Common myeloid progenitor, CD34-positive (primary cell): ENCODE measurements at regions not wholly inside any gene's neighbourhood (a gene's known extent, or its start where the extent isn't known, plus 50 kb on each side); places are given as distances from the start of the nearest gene placed in this dataset.

Source experiments
- CTCF ChIA-PET: fragments of 350-600 bp; sonication (Branson Sonifier 250); formaldehyde crosslinking; loops from one replicate; lab custom pipeline; 2021; ENCODE audit warnings: antibody characterized with exemption; lab: Charles Lee
- POLR2A ChIA-PET: fragments of 350-600 bp; sonication (Branson Sonifier 250); formaldehyde crosslinking; loops from one replicate; lab custom pipeline; 2021; ENCODE audit warnings: antibody characterized with exemption; lab: Charles Lee
- DNase-seq, 3 donors: peaks; one replicate each; pipeline versions ENCODE4 v3.0.0 to v3.0.0-alpha.2; 2013
- H3K27ac ChIP-seq, 2 experiments: 1 replicate in 1 of 2; 2 replicates in 1 of 2; pipeline ENCODE4 v1.7.0; 2013; ENCODE audit warnings: inconsistent platforms in 2 of 2, low read length in 2 of 2, mild to moderate bottlenecking in 2 of 2, low read depth in 1 of 2, moderate library complexity in 1 of 2; ENCODE audit not compliant: severe bottlenecking in 2 of 2, insufficient read depth in 1 of 2, poor library complexity in 1 of 2
- H3K27me3 ChIP-seq, 5 experiments: replicated peaks in 2 of 5; 1 replicate in 3 of 5; 2 replicates in 2 of 5; pipeline versions ENCODE4 v1.6.1 to v1.7.0; 2013; ENCODE audit warnings: low read length in 4 of 5, mild to moderate bottlenecking in 2 of 5, moderate library complexity in 2 of 5, inconsistent platforms in 1 of 5; ENCODE audit not compliant: insufficient read depth in 5 of 5, control insufficient read depth in 4 of 5
- H3K36me3 ChIP-seq, 4 experiments: 1 replicate in 2 of 4; 2 replicates in 2 of 4; pipeline versions ENCODE4 v1.6.1 to v1.7.0; 2013; ENCODE audit warnings: low read length in 3 of 4, control low read depth in 1 of 4, mild to moderate bottlenecking in 1 of 4; ENCODE audit not compliant: control insufficient read depth in 4 of 4, insufficient read depth in 4 of 4
- H3K4me1 ChIP-seq, 4 experiments: 1 replicate in 3 of 4; 2 replicates in 1 of 4; pipeline versions ENCODE4 v1.6.1 to v1.7.1; 2013; ENCODE audit warnings: low read length in 3 of 4, mild to moderate bottlenecking in 3 of 4, control low read depth in 1 of 4, inconsistent platforms in 1 of 4, moderate library complexity in 1 of 4; ENCODE audit not compliant: control insufficient read depth in 4 of 4, insufficient read depth in 4 of 4; ENCODE audit errors: control extremely low read depth in 1 of 4
- H3K4me3 ChIP-seq, 7 experiments: 1 replicate in 4 of 7; 2 replicates in 3 of 7; pipeline versions ENCODE4 v1.5.1 to v1.7.0; 2013; ENCODE audit warnings: mild to moderate bottlenecking in 7 of 7, low read length in 6 of 7, moderate library complexity in 6 of 7, inconsistent platforms in 2 of 7, low read depth in 2 of 7, control low read depth in 1 of 7; ENCODE audit not compliant: insufficient read depth in 4 of 7, control insufficient read depth in 1 of 7; ENCODE audit errors: extremely low read depth in 1 of 7
- H3K9me3 ChIP-seq, 5 experiments: 1 replicate in 4 of 5; 2 replicates in 1 of 5; pipeline versions ENCODE4 v1.6.1 to v1.7.1; 2013; ENCODE audit warnings: low read length in 4 of 5, mild to moderate bottlenecking in 2 of 5, inconsistent platforms in 1 of 5, low read depth in 1 of 5, moderate library complexity in 1 of 5; ENCODE audit not compliant: control insufficient read depth in 4 of 5, insufficient read depth in 2 of 5; ENCODE audit errors: control extremely low read depth in 1 of 5
- WGBS: methylation state at CpG from one replicate; pipeline ENCODE4 v1.1.5; 2013; ENCODE audit not compliant: insufficient coverage; 5-methylcytosine and 5-hydroxymethylcytosine counted together

DNA sequence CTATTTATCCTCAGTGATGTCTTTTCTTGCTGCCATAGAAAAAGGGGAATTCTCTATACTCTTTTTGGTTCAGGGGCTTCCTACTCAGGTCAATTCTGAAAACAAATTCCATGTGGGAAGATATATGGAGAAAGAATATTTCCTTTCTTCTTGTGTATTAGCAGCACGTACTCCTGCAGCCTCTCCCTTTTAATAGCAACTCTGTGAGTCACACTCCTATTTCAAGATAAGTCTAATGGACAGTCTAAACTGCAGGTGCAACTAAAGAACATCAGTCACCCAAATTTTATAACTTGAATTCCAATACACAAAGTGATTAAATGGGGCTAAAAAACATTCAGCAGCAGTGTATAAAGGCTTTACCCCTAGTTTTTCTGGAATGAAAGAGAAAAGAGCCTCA lies 942.2 kb downstream of the CNTNAP5 start:
- ChIA-PET CTCF (no interaction called here), POLR2A (no interaction called here)
- no peak overlapping the region for H3K4me3 ChIP-seq
- H3K36me3 ChIP-seq: no peaks in the 10 kb centered on the region
- no peak overlapping the region for H3K27ac ChIP-seq
- 83% methylated on average over 1 of the region's 1 CpG for WGBS
- H3K27me3 ChIP-seq: no peaks in the 10 kb centered on the region
- H3K9me3 ChIP-seq: no peaks in the 10 kb centered on the region
- DNase-seq: no peak
- H3K4me1 ChIP-seq: no peaks in the 10 kb centered on the region

- CTCF ChIA-PET: no interaction called here
- Histone ChIP-seq H3K4me1 (no peaks in the 10 kb centered on the region), H3K27me3 (no peaks in the 10 kb centered on the region), H3K9me3 (no peaks in the 10 kb centered on the region), H3K36me3 (no peaks in the 10 kb centered on the region), H3K27ac (no peak overlapping the region), H3K4me3 (no peak overlapping the region)
- 100% methylated on average over 1 of the region's 2 CpGs for WGBS
- POLR2A ChIA-PET: no interaction called here
- no peak for DNase-seq
These were observed 944.9 kb downstream of the CNTNAP5 start for GRCh38 chr2:124970030-124970429.

- no peak overlapping the region for H3K4me3 ChIP-seq
- WGBS: no CpG with 5 or more reads among the region's 1 CpG
- POLR2A ChIA-PET: no interaction called here
- H3K36me3 ChIP-seq: no peaks in the 10 kb centered on the region
- H3K4me1 ChIP-seq: no peaks in the 10 kb centered on the region
- no peak overlapping the region for H3K27ac ChIP-seq
- CTCF ChIA-PET: interaction anchor here (1.1 kb wide), 1 partner anchor 15 kb away, joined by 3 read pairs; no protein-coding TSS in a partner anchor
- H3K9me3 ChIP-seq: peaks cover 0 to 1% (median 0%) of the 10 kb centered on the region in 5 experiments
- DNase-seq: no peak
- H3K27me3 ChIP-seq: no peaks in the 10 kb centered on the region
These were observed 948.3 kb downstream of the CNTNAP5 start for GRCh38 chr2:124973396-124973795.

DNA sequence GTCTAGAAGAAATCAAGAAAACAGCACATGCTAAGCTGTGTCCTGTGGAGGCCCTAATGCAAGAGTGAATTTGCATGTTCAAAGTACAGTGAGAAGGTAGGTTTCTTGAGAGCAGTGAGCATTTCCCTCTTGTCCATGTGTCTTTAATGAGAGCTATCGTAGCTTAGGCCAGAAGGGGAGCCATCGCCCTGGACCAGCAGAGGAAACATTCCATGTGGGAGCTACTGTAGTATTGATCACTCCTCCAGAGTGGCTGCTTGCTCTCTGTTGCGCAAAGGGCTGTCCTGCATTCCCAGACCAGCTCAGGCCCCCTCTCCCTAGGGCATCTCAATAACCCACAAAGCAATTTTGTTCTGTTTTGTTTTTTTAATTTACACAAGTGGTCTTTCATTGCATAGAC lies 950.1 kb downstream of the CNTNAP5 start:
- Histone ChIP-seq H3K4me1 (no peaks in the 10 kb centered on the region), H3K27ac (no peak overlapping the region), H3K9me3 (peaks cover 0 to 1% (median 0%) of the 10 kb centered on the region in 5 experiments), H3K27me3 (no peaks in the 10 kb centered on the region), H3K4me3 (no peak overlapping the region), H3K36me3 (no peaks in the 10 kb centered on the region)
- WGBS: 90% methylated on average over 3 of the region's 3 CpGs
- DNase-seq: no peak
- ChIA-PET POLR2A (no interaction called here), CTCF (no interaction called here)

DNA sequence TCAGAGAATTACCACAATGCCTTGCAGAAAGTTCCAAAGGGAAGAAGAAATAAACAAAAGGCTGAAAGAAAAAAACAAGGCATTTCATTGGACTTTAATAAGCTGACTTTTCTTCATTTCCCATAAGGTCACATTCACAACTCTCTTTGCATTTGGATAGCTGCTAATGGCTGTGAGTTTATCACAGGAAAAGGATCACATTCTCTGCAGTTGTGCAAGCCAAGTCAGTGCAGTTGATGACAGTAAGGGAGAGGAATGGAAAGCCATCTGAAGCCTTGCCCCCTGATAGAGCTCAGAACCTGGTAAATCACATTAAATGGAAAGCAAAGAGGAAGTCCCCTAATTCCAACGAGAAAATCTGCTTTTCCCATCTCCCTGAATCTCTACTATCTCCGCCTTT lies 950.6 kb downstream of the CNTNAP5 start:
- POLR2A ChIA-PET: no interaction called here
- H3K36me3 ChIP-seq: no peaks in the 10 kb centered on the region
- 100% methylated on average over 1 of the region's 2 CpGs for WGBS

GRCh38 chr2:124978597-124978996 lies 953.5 kb downstream of the CNTNAP5 start:
- Histone ChIP-seq H3K4me3 (no peak overlapping the region), H3K36me3 (no peaks in the 10 kb centered on the region), H3K9me3 (peaks cover 0 to 1% (median 0%) of the 10 kb centered on the region in 5 experiments), H3K27ac (no peak overlapping the region), H3K4me1 (no peaks in the 10 kb centered on the region), H3K27me3 (no peaks in the 10 kb centered on the region)
- WGBS: 100% methylated on average over 1 of the region's 3 CpGs
- ChIA-PET POLR2A (no interaction called here), CTCF (no interaction called here)
- no peak for DNase-seq

More for the DNA sequence above, 950.6 kb downstream of the CNTNAP5 start:
- peaks cover 0 to 1% (median 0%) of the 10 kb centered on the region in 5 experiments for H3K9me3 ChIP-seq
- CTCF ChIA-PET: no interaction called here
- H3K4me3 ChIP-seq: no peak overlapping the region
- no peaks in the 10 kb centered on the region for H3K4me1 ChIP-seq
- no peak overlapping the region for H3K27ac ChIP-seq
- no peaks in the 10 kb centered on the region for H3K27me3 ChIP-seq
- no peak for DNase-seq

GRCh38 chr2:124983595-124983994 lies 958.5 kb downstream of the CNTNAP5 start:
- Histone ChIP-seq H3K9me3 (no peaks in the 10 kb centered on the region), H3K36me3 (no peaks in the 10 kb centered on the region), H3K27me3 (no peaks in the 10 kb centered on the region), H3K4me3 (no peak overlapping the region), H3K27ac (no peak overlapping the region), H3K4me1 (no peaks in the 10 kb centered on the region)
- POLR2A ChIA-PET: no interaction called here
- DNase-seq: no peak
- CTCF ChIA-PET: no interaction called here
